Lower leg skin (tissue), 3 donors: ENCODE measurements at regions not wholly inside any gene's neighbourhood (a gene's known extent, or its start where the extent isn't known, plus 50 kb on each side); places are given as distances from the start of the nearest gene placed in this dataset.

Experiments used
- CTCF ChIP-seq, 3 donors: fragments of 450-650 bp; IDR thresholded peaks; one replicate each; pipeline ENCODE4 v1.5.1; 2016; ENCODE audit warnings: antibody characterized with exemption in 3 of 3, mild to moderate bottlenecking in 3 of 3, moderate library complexity in 2 of 3
- POLR2A ChIP-seq, 2 donors: fragments of 450-650 bp; IDR thresholded peaks; one replicate each; pipeline ENCODE4 v1.6.1; 2016 to 2017; ENCODE audit warnings: antibody characterized with exemption in 2 of 2, mild to moderate bottlenecking in 1 of 2, moderate library complexity in 1 of 2

DNA sequence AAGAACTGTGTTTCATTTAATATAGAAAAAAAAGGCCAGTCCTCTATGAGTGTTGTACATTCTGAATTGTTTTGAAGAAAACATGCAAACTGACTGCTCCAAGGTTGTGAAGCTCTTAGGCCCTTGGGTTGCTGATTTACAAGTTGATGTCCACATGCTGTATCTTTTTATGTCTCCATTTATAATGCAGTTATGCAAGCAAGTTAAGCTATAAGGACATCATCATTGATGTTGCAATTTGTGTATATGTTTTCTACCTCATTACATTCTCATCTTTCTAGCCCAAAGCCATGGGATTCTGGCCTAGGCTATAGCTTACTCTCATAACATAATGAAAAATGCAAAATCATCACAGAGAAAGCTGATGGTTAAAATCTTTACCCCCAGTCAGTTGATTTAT is 245.7 kb upstream of the AGTR1 start:
- no peak for TF ChIP-seq CTCF (IDR thresholded peaks at IDR 0.05)
- no peak for TF ChIP-seq POLR2A (IDR thresholded peaks at IDR 0.05)
